ENCODE measurements at regions not wholly inside any gene's neighbourhood (a gene's known extent, or its start where the extent isn't known, plus 50 kb on each side); places are given as distances from the start of the nearest gene placed in this dataset.

GRCh38 chr7:148472406-148472805 is 118.2 kb upstream of the C7orf33 start:
- H3K36me3 Mint-ChIP-seq (ENCODE audit: low read depth), result no peaks in the 10 kb centered on the region
- peak; percentile 57 for ATAC-seq (replicated peaks)
- no peaks in the 10 kb centered on the region for H3K4me1 Mint-ChIP-seq
- no peak overlapping the region for H3K27ac Mint-ChIP-seq
- H3K27me3 Mint-ChIP-seq, result peaks cover 17% of the 10 kb centered on the region
- no peaks in the 10 kb centered on the region for H3K9me3 Mint-ChIP-seq
- H3K4me3 Mint-ChIP-seq, result no peak overlapping the region

- H3K27ac Mint-ChIP-seq, result no peak overlapping the region
- no peaks in the 10 kb centered on the region for H3K36me3 Mint-ChIP-seq (ENCODE audit: low read depth)
- H3K4me1 Mint-ChIP-seq, result no peaks in the 10 kb centered on the region
- no peaks in the 10 kb centered on the region for H3K9me3 Mint-ChIP-seq
- peaks cover 21% of the 10 kb centered on the region for H3K27me3 Mint-ChIP-seq
- ATAC-seq (replicated peaks), result no peak
- H3K4me3 Mint-ChIP-seq, result no peak overlapping the region
Observed at GRCh38 chr7:148473703-148474480, 116.7 kb upstream of the C7orf33 start.

GRCh38 chr7:148474481-148475025 is 116.0 kb upstream of the C7orf33 start:
- no peaks in the 10 kb centered on the region for H3K36me3 Mint-ChIP-seq (ENCODE audit: low read depth)
- peaks cover 23% of the 10 kb centered on the region for H3K27me3 Mint-ChIP-seq
- H3K4me3 Mint-ChIP-seq, result no peak overlapping the region
- no peak overlapping the region for H3K27ac Mint-ChIP-seq
- no peak for ATAC-seq (replicated peaks)
- no peaks in the 10 kb centered on the region for H3K9me3 Mint-ChIP-seq
- H3K4me1 Mint-ChIP-seq, result no peaks in the 10 kb centered on the region

- H3K9me3 Mint-ChIP-seq, result no peaks in the 10 kb centered on the region
- peaks cover 16% of the 10 kb centered on the region for H3K27me3 Mint-ChIP-seq
- peaks cover 7% of the 10 kb centered on the region for H3K4me1 Mint-ChIP-seq
- H3K4me3 Mint-ChIP-seq, result no peak overlapping the region
- no peak for ATAC-seq (replicated peaks)
- no peaks in the 10 kb centered on the region for H3K36me3 Mint-ChIP-seq (ENCODE audit: low read depth)
- no peak overlapping the region for H3K27ac Mint-ChIP-seq
Observed at GRCh38 chr7:148478551-148478950, 112.0 kb upstream of the C7orf33 start.

GRCh38 chr7:148480479-148481146 is 110.0 kb upstream of the C7orf33 start:
- Mint-ChIP-seq H3K27ac (peak overlapping the region; percentile 45), H3K36me3 (ENCODE audit: low read depth) (no peaks in the 10 kb centered on the region), H3K4me3 (no peak overlapping the region), H3K4me1 (peaks cover 7% of the 10 kb centered on the region), H3K27me3 (peaks cover 11% of the 10 kb centered on the region), H3K9me3 (no peaks in the 10 kb centered on the region)
- no peak for ATAC-seq (replicated peaks)

- Mint-ChIP-seq H3K4me3 (no peak overlapping the region), H3K27me3 (peaks cover 11% of the 10 kb centered on the region), H3K36me3 (ENCODE audit: low read depth) (no peaks in the 10 kb centered on the region), H3K27ac (peak overlapping the region; percentile 45), H3K4me1 (peaks cover 7% of the 10 kb centered on the region), H3K9me3 (no peaks in the 10 kb centered on the region)
- ATAC-seq (replicated peaks), result no peak
Observed at GRCh38 chr7:148481147-148481526, 109.4 kb upstream of the C7orf33 start.

- Mint-ChIP-seq H3K4me3 (no peak overlapping the region), H3K4me1 (peaks cover 7% of the 10 kb centered on the region), H3K27ac (no peak overlapping the region), H3K27me3 (peaks cover 11% of the 10 kb centered on the region), H3K9me3 (no peaks in the 10 kb centered on the region), H3K36me3 (ENCODE audit: low read depth) (no peaks in the 10 kb centered on the region)
- no peak for ATAC-seq (replicated peaks)
Observed at GRCh38 chr7:148481971-148482626, 108.5 kb upstream of the C7orf33 start.

GRCh38 chr7:148483515-148484308 is 106.9 kb upstream of the C7orf33 start:
- Mint-ChIP-seq H3K4me1 (peaks cover 7% of the 10 kb centered on the region), H3K36me3 (ENCODE audit: low read depth) (no peaks in the 10 kb centered on the region), H3K27me3 (peaks cover 9% of the 10 kb centered on the region), H3K4me3 (no peak overlapping the region), H3K27ac (no peak overlapping the region), H3K9me3 (no peaks in the 10 kb centered on the region)
- ATAC-seq (replicated peaks), result no peak

GRCh38 chr7:148484486-148484885 is 106.1 kb upstream of the C7orf33 start:
- H3K36me3 Mint-ChIP-seq (ENCODE audit: low read depth), result no peaks in the 10 kb centered on the region
- no peak overlapping the region for H3K27ac Mint-ChIP-seq
- peaks cover 7% of the 10 kb centered on the region for H3K4me1 Mint-ChIP-seq
- H3K9me3 Mint-ChIP-seq, result no peaks in the 10 kb centered on the region
- peaks cover 5% of the 10 kb centered on the region for H3K27me3 Mint-ChIP-seq
- ATAC-seq (replicated peaks), result no peak
- no peak overlapping the region for H3K4me3 Mint-ChIP-seq

- no peak for ATAC-seq (replicated peaks)
- H3K36me3 Mint-ChIP-seq (ENCODE audit: low read depth), result no peaks in the 10 kb centered on the region
- peaks cover 10% of the 10 kb centered on the region for H3K27me3 Mint-ChIP-seq
- no peak overlapping the region for H3K4me3 Mint-ChIP-seq
- no peak overlapping the region for H3K27ac Mint-ChIP-seq
- no peaks in the 10 kb centered on the region for H3K9me3 Mint-ChIP-seq
- peaks cover 7% of the 10 kb centered on the region for H3K4me1 Mint-ChIP-seq
Observed at GRCh38 chr7:148485618-148486017, 104.9 kb upstream of the C7orf33 start.

- H3K27me3 Mint-ChIP-seq, result peaks cover 18% of the 10 kb centered on the region
- ATAC-seq (replicated peaks), result no peak
- no peak overlapping the region for H3K27ac Mint-ChIP-seq
- no peaks in the 10 kb centered on the region for H3K4me1 Mint-ChIP-seq
- H3K36me3 Mint-ChIP-seq (ENCODE audit: low read depth), result no peaks in the 10 kb centered on the region
- no peak overlapping the region for H3K4me3 Mint-ChIP-seq
- no peaks in the 10 kb centered on the region for H3K9me3 Mint-ChIP-seq
Observed at GRCh38 chr7:148486937-148487336, 103.6 kb upstream of the C7orf33 start.

- no peak for ATAC-seq (replicated peaks)
- Mint-ChIP-seq H3K36me3 (ENCODE audit: low read depth) (no peaks in the 10 kb centered on the region), H3K4me3 (no peak overlapping the region), H3K9me3 (peaks cover 1% of the 10 kb centered on the region), H3K4me1 (no peaks in the 10 kb centered on the region), H3K27ac (no peak overlapping the region), H3K27me3 (peaks cover 24% of the 10 kb centered on the region)
Observed at GRCh38 chr7:148487912-148488311, 102.7 kb upstream of the C7orf33 start.

GRCh38 chr7:148489678-148490077 is 100.9 kb upstream of the C7orf33 start:
- H3K4me1 Mint-ChIP-seq, result no peaks in the 10 kb centered on the region
- H3K36me3 Mint-ChIP-seq (ENCODE audit: low read depth), result no peaks in the 10 kb centered on the region
- no peak for ATAC-seq (replicated peaks)
- peaks cover 6% of the 10 kb centered on the region for H3K9me3 Mint-ChIP-seq
- H3K27me3 Mint-ChIP-seq, result peaks cover 27% of the 10 kb centered on the region
- no peak overlapping the region for H3K4me3 Mint-ChIP-seq
- H3K27ac Mint-ChIP-seq, result no peak overlapping the region

- peaks cover 6% of the 10 kb centered on the region for H3K9me3 Mint-ChIP-seq
- no peak overlapping the region for H3K4me3 Mint-ChIP-seq
- ATAC-seq (replicated peaks), result no peak
- H3K36me3 Mint-ChIP-seq (ENCODE audit: low read depth), result no peaks in the 10 kb centered on the region
- H3K4me1 Mint-ChIP-seq, result no peaks in the 10 kb centered on the region
- H3K27ac Mint-ChIP-seq, result no peak overlapping the region
- peaks cover 31% of the 10 kb centered on the region for H3K27me3 Mint-ChIP-seq
Observed at GRCh38 chr7:148492157-148492860, 98.3 kb upstream of the C7orf33 start.

All from activated T-helper 17 cell treated with anti-CD3 and anti-CD28 coated beads, Interleukin-2, amount 50 U/mL, for 72 hours (primary cell).